ENCODE measurements at regions not wholly inside any gene's neighbourhood (a gene's known extent, or its start where the extent isn't known, plus 50 kb on each side); places are given as distances from the start of the nearest gene placed in this dataset.

DNA sequence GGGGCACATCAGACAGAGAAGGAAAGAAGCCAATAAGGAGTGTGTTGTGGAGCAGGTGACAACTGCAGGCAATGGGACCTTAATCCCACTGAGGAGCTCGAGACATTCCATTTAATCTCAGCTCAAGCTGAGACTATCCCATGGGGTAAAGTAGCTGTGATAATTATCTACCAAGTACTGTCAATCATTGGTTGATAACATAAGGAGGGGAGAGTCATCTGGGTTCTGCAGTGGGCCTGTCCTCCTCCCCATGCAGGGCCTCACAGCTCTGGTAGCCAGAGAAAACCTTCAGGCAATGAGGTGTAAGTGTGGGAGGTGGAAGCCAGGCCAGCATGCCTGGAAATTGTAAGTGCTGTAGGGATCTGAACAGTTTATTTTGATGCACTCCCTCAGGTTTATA is 375.0 kb upstream of the ARID1B start:
- DNase-seq (ENCODE audit: low read depth in 1 of 2, low spot score in 1 of 2): no peak
- Histone ChIP-seq H3K27ac (replicated peaks) (no peak overlapping the region), H3K4me3 (replicated peaks; ENCODE audit: insufficient read depth, low read length) (no peak overlapping the region), H3K27me3 (ENCODE audit: insufficient read depth, poor library complexity, severe bottlenecking) (no peaks in the 10 kb centered on the region)
- no peak for TF ChIP-seq REST (IDR thresholded peaks at IDR 0.05; ENCODE audit: insufficient replicate concordance, low read depth)
- no peak for TF ChIP-seq POLR2AphosphoS5 (IDR thresholded peaks at IDR 0.05; ENCODE audit: low read depth)
- TF ChIP-seq GABPA (IDR thresholded peaks at IDR 0.05; ENCODE audit: low read depth): no peak
- TF ChIP-seq SPI1 (IDR thresholded peaks at IDR 0.05; ENCODE audit: borderline replicate concordance, low read depth): no peak
- TF ChIP-seq CTCF (IDR thresholded peaks at IDR 0.05; ENCODE audit: insufficient read depth, low read length): no peak

GRCh38 chr6:156400487-156400886 is 376.7 kb upstream of the ARID1B start:
- no peak for DNase-seq (ENCODE audit: low read depth in 1 of 2, low spot score in 1 of 2)
- H3K4me3 ChIP-seq (replicated peaks; ENCODE audit: insufficient read depth, low read length): no peak overlapping the region
- no peaks in the 10 kb centered on the region for H3K27me3 ChIP-seq (ENCODE audit: insufficient read depth, poor library complexity, severe bottlenecking)
- TF ChIP-seq GABPA (IDR thresholded peaks at IDR 0.05; ENCODE audit: low read depth) (no peak), CTCF (IDR thresholded peaks at IDR 0.05; ENCODE audit: insufficient read depth, low read length) (no peak), SPI1 (IDR thresholded peaks at IDR 0.05; ENCODE audit: borderline replicate concordance, low read depth) (no peak), REST (IDR thresholded peaks at IDR 0.05; ENCODE audit: insufficient replicate concordance, low read depth) (no peak), POLR2AphosphoS5 (IDR thresholded peaks at IDR 0.05; ENCODE audit: low read depth) (no peak)
- no peak overlapping the region for H3K27ac ChIP-seq (replicated peaks)

DNA sequence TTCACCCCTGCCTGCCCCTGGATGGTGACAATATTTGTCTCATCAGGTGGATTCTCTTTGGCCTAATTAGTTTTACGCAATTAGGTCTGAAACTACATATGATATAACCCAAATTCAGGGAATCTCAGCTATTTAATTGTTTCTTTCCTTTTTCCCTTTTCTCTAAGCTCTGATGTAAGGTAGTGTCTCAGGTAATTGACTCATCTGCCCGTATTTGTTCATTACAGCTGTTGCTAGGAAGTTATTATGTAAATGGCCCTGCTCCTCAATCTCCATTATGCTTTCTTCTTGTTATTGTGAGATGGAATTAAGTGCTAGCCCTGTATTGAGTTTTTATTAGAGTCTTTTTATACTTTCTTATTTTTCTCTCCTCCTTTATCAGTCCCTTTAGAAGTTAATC is 378.2 kb upstream of the ARID1B start:
- H3K4me3 ChIP-seq (replicated peaks; ENCODE audit: insufficient read depth, low read length): no peak overlapping the region
- H3K27me3 ChIP-seq (ENCODE audit: insufficient read depth, poor library complexity, severe bottlenecking): no peaks in the 10 kb centered on the region
- TF ChIP-seq SPI1 (IDR thresholded peaks at IDR 0.05; ENCODE audit: borderline replicate concordance, low read depth): no peak
- no peak for TF ChIP-seq REST (IDR thresholded peaks at IDR 0.05; ENCODE audit: insufficient replicate concordance, low read depth)
- no peak for TF ChIP-seq GABPA (IDR thresholded peaks at IDR 0.05; ENCODE audit: low read depth)
- TF ChIP-seq POLR2AphosphoS5 (IDR thresholded peaks at IDR 0.05; ENCODE audit: low read depth): no peak
- no peak for TF ChIP-seq CTCF (IDR thresholded peaks at IDR 0.05; ENCODE audit: insufficient read depth, low read length)
- no peak for DNase-seq (ENCODE audit: low read depth in 1 of 2, low spot score in 1 of 2)
- no peak overlapping the region for H3K27ac ChIP-seq (replicated peaks)
